ENCODE measurements at regions not wholly inside any gene's neighbourhood (a gene's known extent, or its start where the extent isn't known, plus 50 kb on each side); places are given as distances from the start of the nearest gene placed in this dataset.

- TF ChIP-seq, protein P1, sequence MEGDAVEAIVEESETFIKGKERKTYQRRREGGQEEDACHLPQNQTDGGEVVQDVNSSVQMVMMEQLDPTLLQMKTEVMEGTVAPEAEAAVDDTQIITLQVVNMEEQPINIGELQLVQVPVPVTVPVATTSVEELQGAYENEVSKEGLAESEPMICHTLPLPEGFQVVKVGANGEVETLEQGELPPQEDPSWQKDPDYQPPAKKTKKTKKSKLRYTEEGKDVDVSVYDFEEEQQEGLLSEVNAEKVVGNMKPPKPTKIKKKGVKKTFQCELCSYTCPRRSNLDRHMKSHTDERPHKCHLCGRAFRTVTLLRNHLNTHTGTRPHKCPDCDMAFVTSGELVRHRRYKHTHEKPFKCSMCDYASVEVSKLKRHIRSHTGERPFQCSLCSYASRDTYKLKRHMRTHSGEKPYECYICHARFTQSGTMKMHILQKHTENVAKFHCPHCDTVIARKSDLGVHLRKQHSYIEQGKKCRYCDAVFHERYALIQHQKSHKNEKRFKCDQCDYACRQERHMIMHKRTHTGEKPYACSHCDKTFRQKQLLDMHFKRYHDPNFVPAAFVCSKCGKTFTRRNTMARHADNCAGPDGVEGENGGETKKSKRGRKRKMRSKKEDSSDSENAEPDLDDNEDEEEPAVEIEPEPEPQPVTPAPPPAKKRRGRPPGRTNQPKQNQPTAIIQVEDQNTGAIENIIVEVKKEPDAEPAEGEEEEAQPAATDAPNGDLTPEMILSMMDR (IDR thresholded peaks at IDR 0.05): no peak
- TF ChIP-seq POLR2A (IDR thresholded peaks at IDR 0.05): no peak
- H3K27ac ChIP-seq: no peak overlapping the region
- ATAC-seq: no peak
- DNase-seq: no peak
- no peak overlapping the region for H3K4me3 ChIP-seq
- H3K36me3 ChIP-seq: no peaks in the 10 kb centered on the region
- no peaks in the 10 kb centered on the region for H3K27me3 ChIP-seq
- no peaks in the 10 kb centered on the region for H3K9me3 ChIP-seq
- intact Hi-C loops (cut with DNase I): no loop called here
- H3K4me1 ChIP-seq: no peaks in the 10 kb centered on the region
- 55% methylated on average over 3 of the region's 3 CpGs for WGBS (ENCODE audit: insufficient coverage, low coverage, low lambda C conversion rate, missing lambda C conversion rate)
Observed at GRCh38 chr2:215602997-215603396, 167.1 kb upstream of the FN1 start.

GRCh38 chr2:215601990-215602721 is 166.3 kb upstream of the FN1 start:
- TF ChIP-seq, protein P1 (IDR thresholded peaks at IDR 0.05): no peak
- TF ChIP-seq POLR2A (IDR thresholded peaks at IDR 0.05): no peak
- DNase-seq: no peak
- H3K27me3 ChIP-seq: no peaks in the 10 kb centered on the region
- intact Hi-C loops (cut with DNase I): no loop called here
- no peaks in the 10 kb centered on the region for H3K4me1 ChIP-seq
- no peaks in the 10 kb centered on the region for H3K36me3 ChIP-seq
- no peak for ATAC-seq
- 59% methylated on average over 2 of the region's 2 CpGs for WGBS (ENCODE audit: insufficient coverage, low coverage, low lambda C conversion rate, missing lambda C conversion rate)
- no peak overlapping the region for H3K27ac ChIP-seq
- no peak overlapping the region for H3K4me3 ChIP-seq
- no peaks in the 10 kb centered on the region for H3K9me3 ChIP-seq

DNA sequence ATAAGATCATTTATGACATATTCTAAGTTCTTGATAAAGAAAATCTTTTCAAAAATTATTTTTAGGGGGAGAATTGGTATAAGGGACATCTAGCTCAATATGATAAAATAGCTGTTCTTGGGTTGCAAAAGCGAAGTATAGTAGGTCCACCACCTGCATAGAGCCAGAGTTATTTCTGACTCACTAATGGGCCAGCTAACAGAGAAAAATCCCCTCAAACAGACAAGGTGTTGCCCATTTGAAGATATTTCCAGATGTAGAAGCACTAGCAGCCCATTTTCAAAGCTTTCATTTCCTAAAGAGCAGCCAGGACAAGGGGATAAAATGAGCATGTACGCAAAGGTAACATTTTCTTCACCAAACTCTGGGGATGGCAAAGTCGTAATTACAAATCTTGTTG is 165.7 kb upstream of the FN1 start:
- 87% methylated on average over 3 of the region's 3 CpGs for WGBS (ENCODE audit: insufficient coverage, low coverage, low lambda C conversion rate, missing lambda C conversion rate)
- intact Hi-C loops (cut with DNase I): no loop called here
- no peak for ATAC-seq

DNA sequence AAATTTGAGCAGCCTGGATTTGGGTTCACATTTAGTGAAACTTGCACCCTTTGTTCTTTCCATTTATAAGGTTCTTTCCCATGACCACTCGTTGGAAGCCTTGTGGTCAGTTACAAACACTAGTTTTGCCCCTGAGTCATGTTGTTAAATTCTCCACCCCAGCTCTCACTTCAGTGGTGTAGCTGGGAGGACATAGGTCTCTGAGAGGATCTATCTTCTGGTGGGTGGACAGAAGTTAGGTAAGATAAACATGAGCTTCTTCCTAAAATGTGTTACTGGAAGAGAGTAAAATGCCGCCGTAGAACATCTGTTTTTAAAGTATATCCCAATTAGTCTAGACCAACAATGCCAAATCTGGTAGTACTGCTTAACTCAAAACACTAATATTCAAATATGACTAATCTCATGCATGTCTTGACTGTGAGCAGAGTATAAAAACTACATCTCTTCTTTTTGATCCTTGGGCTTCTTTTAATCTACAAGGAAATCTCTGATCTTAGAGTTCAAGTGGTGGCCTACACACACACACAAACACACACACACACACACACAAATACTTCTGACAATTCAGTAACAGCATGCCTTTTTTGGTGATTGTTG is 162.6 kb upstream of the FN1 start:
- H3K36me3 ChIP-seq: no peaks in the 10 kb centered on the region
- 53% methylated on average over 3 of the region's 3 CpGs for WGBS (ENCODE audit: insufficient coverage, low coverage, low lambda C conversion rate, missing lambda C conversion rate)
- no peak for ATAC-seq
- no peak for DNase-seq
- intact Hi-C loops (cut with DNase I): no loop called here
- no peak overlapping the region for H3K4me3 ChIP-seq
- no peaks in the 10 kb centered on the region for H3K9me3 ChIP-seq
- no peaks in the 10 kb centered on the region for H3K27me3 ChIP-seq
- no peak overlapping the region for H3K27ac ChIP-seq
- no peak for TF ChIP-seq POLR2A (IDR thresholded peaks at IDR 0.05)
- TF ChIP-seq, protein P1 (IDR thresholded peaks at IDR 0.05): no peak
- H3K4me1 ChIP-seq: no peaks in the 10 kb centered on the region

More for the DNA sequence above, 165.7 kb upstream of the FN1 start:
- H3K27me3 ChIP-seq: no peaks in the 10 kb centered on the region
- no peak overlapping the region for H3K4me3 ChIP-seq
- H3K27ac ChIP-seq: no peak overlapping the region
- TF ChIP-seq POLR2A (IDR thresholded peaks at IDR 0.05): no peak
- TF ChIP-seq, protein P1 (IDR thresholded peaks at IDR 0.05): no peak
- H3K36me3 ChIP-seq: no peaks in the 10 kb centered on the region
- DNase-seq: no peak
- no peaks in the 10 kb centered on the region for H3K4me1 ChIP-seq
- no peaks in the 10 kb centered on the region for H3K9me3 ChIP-seq

All from right lobe of liver (tissue), 6 donors.